Suprapubic skin (tissue), 4 donors: ENCODE measurements at regions not wholly inside any gene's neighbourhood (a gene's known extent, or its start where the extent isn't known, plus 50 kb on each side); places are given as distances from the start of the nearest gene placed in this dataset.

Experiments used
- DNase-seq, 2 donors: peaks; one replicate each; pipeline ENCODE4 v3.0.0-alpha.2; 2019; ENCODE audit warnings: low spot score in 2 of 2
- H3K27ac ChIP-seq: fragments of 200-600 bp; sonication (generic); one replicate; pipeline ENCODE4 v1.5.1; 2019
- H3K27me3 ChIP-seq: fragments of 200-600 bp; sonication (generic); one replicate; pipeline ENCODE4 v1.5.1; 2019
- H3K36me3 ChIP-seq: fragments of 200-600 bp; sonication (generic); one replicate; pipeline ENCODE4 v1.5.1; 2019
- H3K4me1 ChIP-seq: fragments of 200-600 bp; sonication (generic); one replicate; pipeline ENCODE4 v1.5.1; 2019
- H3K4me3 ChIP-seq: fragments of 200-600 bp; sonication (generic); one replicate; pipeline ENCODE4 v1.5.1; 2019; ENCODE audit warnings: mild to moderate bottlenecking
- H3K9me3 ChIP-seq: fragments of 200-600 bp; sonication (generic); one replicate; pipeline ENCODE4 v1.5.1; 2019
- CTCF ChIP-seq, 2 donors: fragments of 200-600 bp in 1 of 2; fragments of 450-650 bp in 1 of 2; sonication (generic) in 1 of 2; IDR thresholded peaks; one replicate each; pipeline ENCODE4 v1.5.1; 2016 to 2019; ENCODE audit warnings: antibody characterized with exemption in 2 of 2, mild to moderate bottlenecking in 1 of 2, moderate library complexity in 1 of 2
- EP300 ChIP-seq: sonication (generic); formaldehyde crosslinking; IDR thresholded peaks from one replicate; pipeline ENCODE4 v1.6.1; 2017; ENCODE audit warnings: antibody characterized with exemption
- POLR2A ChIP-seq, 2 donors: fragments of 450-650 bp; IDR thresholded peaks; one replicate each; pipeline ENCODE4 v1.6.1; 2017; ENCODE audit warnings: antibody characterized with exemption in 2 of 2, mild to moderate bottlenecking in 2 of 2, moderate library complexity in 2 of 2
- POLR2AphosphoS5 ChIP-seq, 3 donors: sonication (generic); formaldehyde crosslinking; IDR thresholded peaks; one replicate each; pipeline ENCODE4 v1.6.1; 2017; ENCODE audit warnings: antibody characterized with exemption in 3 of 3
- WGBS: methylation state at CpG from one replicate; pipeline ENCODE4 v1.1.5; 2018; 5-methylcytosine and 5-hydroxymethylcytosine counted together

GRCh38 chr3:1692428-1692827, 406.2 kb upstream of the CNTN4 start:
- Histone ChIP-seq H3K27me3 (no peaks in the 10 kb centered on the region), H3K27ac (no peak overlapping the region), H3K4me1 (no peaks in the 10 kb centered on the region), H3K9me3 (no peaks in the 10 kb centered on the region), H3K36me3 (no peaks in the 10 kb centered on the region), H3K4me3 (no peak overlapping the region)
- DNase-seq: no peak
- TF ChIP-seq POLR2A (IDR thresholded peaks at IDR 0.05): no peak
- TF ChIP-seq POLR2AphosphoS5 (IDR thresholded peaks at IDR 0.05): no peak
- no peak for TF ChIP-seq EP300
- no peak for TF ChIP-seq CTCF (IDR thresholded peaks at IDR 0.05)
- WGBS: 95% methylated on average over 1 of the region's 1 CpG

DNA sequence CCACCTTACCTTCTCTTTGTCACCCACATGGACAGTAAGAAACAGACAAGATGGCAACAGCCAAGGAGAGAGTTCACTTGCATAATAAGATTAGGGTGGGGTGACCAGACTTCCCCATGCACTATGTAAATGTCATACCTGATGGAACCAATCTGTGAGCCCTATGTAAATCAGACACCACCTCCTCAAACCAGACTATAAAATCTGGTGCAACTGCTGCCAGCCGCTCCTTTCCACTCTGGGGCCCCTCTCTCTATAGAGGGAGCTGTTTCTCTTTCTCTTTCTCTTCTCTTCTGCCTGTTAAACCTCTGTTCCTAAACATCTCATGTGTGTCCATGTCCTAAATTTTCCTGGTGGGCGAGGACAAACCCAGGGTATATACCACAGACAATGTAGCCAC, 405.5 kb upstream of the CNTN4 start:
- no peaks in the 10 kb centered on the region for H3K27me3 ChIP-seq
- DNase-seq: no peak
- H3K9me3 ChIP-seq: no peaks in the 10 kb centered on the region
- H3K36me3 ChIP-seq: no peaks in the 10 kb centered on the region
- no peaks in the 10 kb centered on the region for H3K4me1 ChIP-seq
- TF ChIP-seq POLR2A (IDR thresholded peaks at IDR 0.05) (no peak), CTCF (IDR thresholded peaks at IDR 0.05) (no peak), EP300 (no peak), POLR2AphosphoS5 (IDR thresholded peaks at IDR 0.05) (no peak)
- 75% methylated on average over 2 of the region's 2 CpGs for WGBS
- no peak overlapping the region for H3K4me3 ChIP-seq
- H3K27ac ChIP-seq: no peak overlapping the region

DNA sequence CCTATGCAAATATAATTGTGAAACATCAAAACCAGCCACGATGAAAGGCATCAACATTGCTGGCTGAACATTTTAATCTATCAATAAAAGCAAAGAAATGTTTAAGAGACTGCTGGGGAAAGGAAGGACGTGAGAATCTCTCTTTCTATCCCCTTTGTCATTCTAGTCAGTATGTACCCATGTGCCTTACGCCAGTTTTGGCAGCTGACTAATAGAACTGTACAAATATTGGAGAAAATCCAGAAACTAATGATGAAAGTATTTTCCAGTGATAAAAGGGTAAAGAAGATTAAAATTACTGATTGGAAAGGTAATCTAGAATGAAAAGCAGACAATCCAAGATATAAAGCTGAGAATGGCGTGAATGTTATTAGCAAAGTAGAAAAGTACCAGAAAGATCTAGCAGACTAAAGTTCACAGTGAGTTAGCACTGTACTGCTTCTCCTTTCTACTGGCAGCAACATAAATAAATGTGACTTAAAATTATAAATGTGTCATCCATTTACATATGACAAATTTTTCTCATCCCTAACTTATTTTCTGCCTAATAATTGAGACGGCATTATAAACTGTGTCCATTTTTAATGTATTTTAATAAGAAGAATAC, 401.9 kb upstream of the CNTN4 start:
- TF ChIP-seq POLR2A (IDR thresholded peaks at IDR 0.05) (no peak), CTCF (IDR thresholded peaks at IDR 0.05) (no peak), EP300 (no peak), POLR2AphosphoS5 (IDR thresholded peaks at IDR 0.05) (no peak)
- no peaks in the 10 kb centered on the region for H3K4me1 ChIP-seq

DNA sequence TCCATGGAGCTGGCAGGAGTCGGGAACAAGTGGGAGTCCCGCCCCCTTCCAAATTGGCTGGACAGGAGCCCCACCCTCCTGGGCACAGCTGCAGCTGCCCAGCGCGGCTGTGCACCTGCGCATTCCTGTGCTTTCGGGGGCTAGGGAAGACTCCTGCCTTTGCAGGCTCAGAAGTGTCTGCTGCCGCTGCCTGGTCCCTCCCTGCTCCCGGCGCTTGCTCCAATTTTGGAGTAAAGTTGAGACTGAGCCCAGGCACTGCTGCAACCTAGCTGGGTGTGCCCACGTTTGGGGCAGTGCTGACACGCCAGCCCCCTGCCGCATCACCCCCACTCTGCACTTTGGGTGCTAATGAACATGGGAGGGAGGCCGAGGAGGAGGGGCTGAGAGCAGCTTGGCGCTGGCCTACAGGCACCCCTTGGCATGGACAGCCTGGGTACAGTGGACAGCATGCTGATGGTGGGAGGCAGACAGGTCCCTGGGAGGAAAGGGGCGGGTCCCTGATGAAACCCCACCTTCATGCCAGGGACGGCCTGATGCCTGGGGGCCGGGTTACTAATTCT, 399.2 kb upstream of the CNTN4 start:
- H3K9me3 ChIP-seq: no peaks in the 10 kb centered on the region
- no peaks in the 10 kb centered on the region for H3K36me3 ChIP-seq
- TF ChIP-seq POLR2A (IDR thresholded peaks at IDR 0.05): no peak
- no peak for TF ChIP-seq CTCF (IDR thresholded peaks at IDR 0.05)
- no peak for TF ChIP-seq EP300
- TF ChIP-seq POLR2AphosphoS5 (IDR thresholded peaks at IDR 0.05): no peak
- DNase-seq: no peak
- H3K27me3 ChIP-seq: no peaks in the 10 kb centered on the region
- no peaks in the 10 kb centered on the region for H3K4me1 ChIP-seq
- H3K4me3 ChIP-seq: no peak overlapping the region
- no peak overlapping the region for H3K27ac ChIP-seq
- WGBS: 93% methylated on average over 11 of the region's 17 CpGs

More for the DNA sequence above, 401.9 kb upstream of the CNTN4 start:
- Histone ChIP-seq H3K27me3 (no peaks in the 10 kb centered on the region), H3K27ac (no peak overlapping the region), H3K36me3 (no peaks in the 10 kb centered on the region), H3K4me3 (no peak overlapping the region), H3K9me3 (no peaks in the 10 kb centered on the region)
- 37% methylated on average over 5 of the region's 5 CpGs for WGBS
- no peak for DNase-seq

- Histone ChIP-seq H3K9me3 (no peaks in the 10 kb centered on the region), H3K4me1 (no peaks in the 10 kb centered on the region), H3K36me3 (no peaks in the 10 kb centered on the region), H3K27ac (no peak overlapping the region), H3K4me3 (no peak overlapping the region), H3K27me3 (no peaks in the 10 kb centered on the region)
- no peak for DNase-seq
- TF ChIP-seq POLR2A (IDR thresholded peaks at IDR 0.05) (no peak), CTCF (IDR thresholded peaks at IDR 0.05) (no peak), EP300 (no peak), POLR2AphosphoS5 (IDR thresholded peaks at IDR 0.05) (no peak)
- 79% methylated on average over 1 of the region's 5 CpGs for WGBS
Observed at GRCh38 chr3:1700650-1701049, 398.0 kb upstream of the CNTN4 start.
